Spleen (tissue), 11 donors: ENCODE measurements at regions not wholly inside any gene's neighbourhood (a gene's known extent, or its start where the extent isn't known, plus 50 kb on each side); places are given as distances from the start of the nearest gene placed in this dataset.

ENCODE experiments used
- DNase-seq: peaks from one replicate; pipeline ENCODE4 v3.0.0-alpha.2; 2020
- H3K27ac ChIP-seq, 8 donors: fragments of 200-600 bp; sonication (generic) in 7 of 8; 1 replicate in 4 of 8; 2 replicates in 4 of 8; pipeline versions ENCODE4 v1.5.0 to v1.8.0; 2016 to 2021; ENCODE audit warnings: inconsistent platforms in 4 of 8, mild to moderate bottlenecking in 4 of 8, moderate library complexity in 1 of 8
- H3K27me3 ChIP-seq, 7 donors: fragments of 200-600 bp; sonication (generic) in 6 of 7; replicated peaks in 1 of 7; 1 replicate in 4 of 7; 2 replicates in 3 of 7; pipeline versions ENCODE4 v1.5.0 to v1.8.0; 2016 to 2021; ENCODE audit warnings: inconsistent platforms in 3 of 7, mild to moderate bottlenecking in 1 of 7
- H3K36me3 ChIP-seq, 6 donors: fragments of 200-600 bp; sonication (generic) in 5 of 6; 1 replicate in 4 of 6; 2 replicates in 2 of 6; pipeline versions ENCODE4 v1.5.0 to v1.8.0; 2016 to 2021; ENCODE audit warnings: inconsistent platforms in 2 of 6
- H3K4me1 ChIP-seq, 6 donors: fragments of 200-600 bp; sonication (generic) in 5 of 6; 1 replicate in 3 of 6; 2 replicates in 3 of 6; pipeline versions ENCODE4 v1.5.0 to v1.8.0; 2016 to 2021; ENCODE audit warnings: inconsistent platforms in 3 of 6
- H3K4me3 ChIP-seq, 8 donors: fragments of 200-600 bp; sonication (generic) in 7 of 8; 1 replicate in 4 of 8; 2 replicates in 4 of 8; pipeline versions ENCODE4 v1.5.0 to v1.8.0; 2016 to 2021; ENCODE audit warnings: inconsistent platforms in 4 of 8, mild to moderate bottlenecking in 4 of 8, moderate library complexity in 2 of 8
- H3K9me3 ChIP-seq, 8 donors: fragments of 200-600 bp; sonication (generic) in 7 of 8; 1 replicate in 4 of 8; 2 replicates in 4 of 8; pipeline versions ENCODE4 v1.5.0 to v1.8.0; 2016 to 2021; ENCODE audit warnings: inconsistent platforms in 4 of 8
- CTCF ChIP-seq, 11 experiments: fragments of 200-600 bp in 7 of 11; fragments of 450-650 bp in 4 of 11; sonication (generic) in 4 of 11; IDR thresholded peaks in 8 of 11; conservative IDR thresholded peaks in 3 of 11; 1 replicate in 7 of 11; 2 replicates in 4 of 11; pipeline versions ENCODE4 v1.4.0 to v1.8.0; 2016 to 2021; ENCODE audit warnings: antibody characterized with exemption in 11 of 11, inconsistent platforms in 4 of 11, mild to moderate bottlenecking in 1 of 11
- POLR2A ChIP-seq, 3 donors: fragments of 450-650 bp; IDR thresholded peaks; one replicate each; pipeline ENCODE4 v1.5.1; 2017; ENCODE audit warnings: antibody characterized with exemption in 3 of 3, mild to moderate bottlenecking in 1 of 3
- POLR2AphosphoS5 ChIP-seq, 3 donors: sonication (generic); formaldehyde crosslinking; IDR thresholded peaks; one replicate each; pipeline ENCODE4 v1.5.1; 2017; ENCODE audit warnings: antibody characterized with exemption in 3 of 3
- WGBS, 5 donors: extraction: QIAGEN DNeasy Blood & Tissue Kit in 3 of 5; methylation state at CpG; one replicate each; pipeline versions ENCODE4 v1.1.5 to v1.1.7; 2013 to 2018; 5-methylcytosine and 5-hydroxymethylcytosine counted together
- intact Hi-C: fragments of 100-400 bp; cut with DNase I; formaldehyde crosslinking; loops from one replicate; pipeline ENCODE4 v1.15.0; 2023; ENCODE audit warnings: low total_unique reads
- donor health status: healthy with polysubstance abuse.
- donor health status: DM: no; HTN: no; CAD: no; lungs with moderate emphysema.
- donor health status: DM: no; HTN: no; CAD: no.
- donor health status: Bipolar disorder and iron deficiency.
- donor health status: healthy.
- donor health status: DM: no; HTN: no; CAD: no.
- donor health status: DM: yes; HTN: yes; CAD: no.

- Histone ChIP-seq H3K27ac (no peak overlapping the region), H3K9me3 (peaks cover 0 to 5% (median 0%) of the 10 kb centered on the region in 8 donors), H3K4me1 (no peaks in the 10 kb centered on the region), H3K36me3 (no peaks in the 10 kb centered on the region), H3K27me3 (peaks cover 0 to 63% (median 4%) of the 10 kb centered on the region in 7 donors), H3K4me3 (no peak overlapping the region)
- TF ChIP-seq POLR2A (IDR thresholded peaks at IDR 0.05) = no peak
- no peak for TF ChIP-seq POLR2AphosphoS5 (IDR thresholded peaks at IDR 0.05)
- TF ChIP-seq CTCF (IDR thresholded peaks at IDR 0.05 in 8 of 11, conservative IDR thresholded peaks at IDR 0.05 in 3 of 11) = no peak
- WGBS, 5 donors = 60 to 71% (median 68%) methylated on average over 3 of the region's 3 CpGs
- intact Hi-C loops = no loop called here
- DNase-seq = no peak
Observed at GRCh38 chr12:108060067-108060466, 69.0 kb upstream of the WSCD2 start.

- WGBS, 5 donors = 65 to 83% (median 68%) methylated on average over 1 of the region's 1 CpG
- Histone ChIP-seq H3K4me3 (no peak overlapping the region), H3K36me3 (no peaks in the 10 kb centered on the region), H3K27me3 (peaks cover 0 to 55% (median 2%) of the 10 kb centered on the region in 7 donors), H3K9me3 (peaks cover 0 to 5% (median 0%) of the 10 kb centered on the region in 8 donors), H3K27ac (no peak overlapping the region), H3K4me1 (no peaks in the 10 kb centered on the region)
- no peak for DNase-seq
- TF ChIP-seq POLR2AphosphoS5 (IDR thresholded peaks at IDR 0.05) = no peak
- TF ChIP-seq POLR2A (IDR thresholded peaks at IDR 0.05) = no peak
- TF ChIP-seq CTCF (IDR thresholded peaks at IDR 0.05 in 8 of 11, conservative IDR thresholded peaks at IDR 0.05 in 3 of 11) = no peak
- intact Hi-C loops = no loop called here
Observed at GRCh38 chr12:108060903-108061302, 68.2 kb upstream of the WSCD2 start.

GRCh38 chr12:108063192-108063591, 65.9 kb upstream of the WSCD2 start:
- Histone ChIP-seq H3K4me3 (no peak overlapping the region), H3K9me3 (peaks cover 0 to 5% (median 0%) of the 10 kb centered on the region in 8 donors), H3K4me1 (no peaks in the 10 kb centered on the region), H3K36me3 (no peaks in the 10 kb centered on the region), H3K27ac (no peak overlapping the region), H3K27me3 (peaks cover 0 to 33% (median 0%) of the 10 kb centered on the region in 7 donors)
- TF ChIP-seq CTCF (IDR thresholded peaks at IDR 0.05 in 8 of 11, conservative IDR thresholded peaks at IDR 0.05 in 3 of 11) = no peak
- TF ChIP-seq POLR2AphosphoS5 (IDR thresholded peaks at IDR 0.05) = no peak
- TF ChIP-seq POLR2A (IDR thresholded peaks at IDR 0.05) = no peak
- DNase-seq = no peak
- WGBS, 5 donors = 7 to 14% (median 11%) methylated on average over 3 of the region's 3 CpGs
- intact Hi-C loops = no loop called here

GRCh38 chr12:108065069-108065468, 64.0 kb upstream of the WSCD2 start:
- no peak for DNase-seq
- intact Hi-C loops = no loop called here
- no peak for TF ChIP-seq CTCF (IDR thresholded peaks at IDR 0.05 in 8 of 11, conservative IDR thresholded peaks at IDR 0.05 in 3 of 11)
- TF ChIP-seq POLR2A (IDR thresholded peaks at IDR 0.05) = no peak
- TF ChIP-seq POLR2AphosphoS5 (IDR thresholded peaks at IDR 0.05) = no peak
- H3K27ac ChIP-seq = no peak overlapping the region
- peaks cover 0 to 5% (median 0%) of the 10 kb centered on the region in 8 donors for H3K9me3 ChIP-seq
- peaks cover 0 to 38% (median 0%) of the 10 kb centered on the region in 7 donors for H3K27me3 ChIP-seq
- 72 to 74% (median 73%) methylated on average over 7 of the region's 7 CpGs for WGBS, 5 donors
- no peaks in the 10 kb centered on the region for H3K4me1 ChIP-seq
- no peak overlapping the region for H3K4me3 ChIP-seq
- H3K36me3 ChIP-seq = no peaks in the 10 kb centered on the region
